Mucosa of descending colon (tissue), 3 donors: ENCODE measurements at regions not wholly inside any gene's neighbourhood (a gene's known extent, or its start where the extent isn't known, plus 50 kb on each side); places are given as distances from the start of the nearest gene placed in this dataset.

Experiments used
- ATAC-seq: fragments of 200-7000 bp; cut with Tn5 transposase; one replicate; pipeline ENCODE4 v1.9.1; 2020; ENCODE audit warnings: mild to moderate bottlenecking, moderate library complexity
- DNase-seq, 3 donors: peaks; one replicate each; pipeline ENCODE4 v3.0.0-alpha.2; 2020
- H3K36me3 ChIP-seq: fragments of 200-600 bp; one replicate; pipeline ENCODE4 v1.8.0; 2021; ENCODE audit warnings: low read depth, mild to moderate bottlenecking
- H3K4me1 ChIP-seq: fragments of 200-600 bp; one replicate; pipeline ENCODE4 v1.8.0; 2021; ENCODE audit warnings: low read depth, mild to moderate bottlenecking
- H3K4me3 ChIP-seq: fragments of 200-600 bp; one replicate; pipeline ENCODE4 v1.8.0; 2021; ENCODE audit warnings: mild to moderate bottlenecking
- H3K9me3 ChIP-seq: fragments of 200-600 bp; one replicate; pipeline ENCODE4 v1.8.0; 2021; ENCODE audit warnings: mild to moderate bottlenecking
- intact Hi-C, 2 donors: fragments of 100-400 bp; cut with DNase I in 1 of 2; cut with micrococcal nuclease in 1 of 2; formaldehyde crosslinking; loops; one replicate each; pipeline versions ENCODE4 v1.11.0 to v1.11.1; 2022; cut with DNase I, micrococcal nuclease
- TF ChIP-seq, protein P1 (sequence below): fragments of 200-600 bp; IDR thresholded peaks from one replicate; pipeline ENCODE4 v1.8.0; 2022; ENCODE audit warnings: antibody characterized with exemption, mild to moderate bottlenecking
- donor health status: DM: no; HTN: no; CAD: no; lungs with moderate emphysema.
- donor health status: DM: no; HTN: no; CAD: no.
- donor health status: DM: no; HTN: yes; CAD: no.

- no peak for DNase-seq
- intact Hi-C loops, result no loop called here
These were observed 292.6 kb upstream of the TGFBR2 start for GRCh38 chr3:30313840-30314239.

GRCh38 chr3:30314757-30315325 lies 291.6 kb upstream of the TGFBR2 start:
- ATAC-seq (no peak), DNase-seq (no peak)
- Histone ChIP-seq H3K9me3 (no peaks in the 10 kb centered on the region), H3K36me3 (no peaks in the 10 kb centered on the region), H3K4me1 (peaks cover 3% of the 10 kb centered on the region), H3K4me3 (no peak overlapping the region)
- TF ChIP-seq, protein P1, sequence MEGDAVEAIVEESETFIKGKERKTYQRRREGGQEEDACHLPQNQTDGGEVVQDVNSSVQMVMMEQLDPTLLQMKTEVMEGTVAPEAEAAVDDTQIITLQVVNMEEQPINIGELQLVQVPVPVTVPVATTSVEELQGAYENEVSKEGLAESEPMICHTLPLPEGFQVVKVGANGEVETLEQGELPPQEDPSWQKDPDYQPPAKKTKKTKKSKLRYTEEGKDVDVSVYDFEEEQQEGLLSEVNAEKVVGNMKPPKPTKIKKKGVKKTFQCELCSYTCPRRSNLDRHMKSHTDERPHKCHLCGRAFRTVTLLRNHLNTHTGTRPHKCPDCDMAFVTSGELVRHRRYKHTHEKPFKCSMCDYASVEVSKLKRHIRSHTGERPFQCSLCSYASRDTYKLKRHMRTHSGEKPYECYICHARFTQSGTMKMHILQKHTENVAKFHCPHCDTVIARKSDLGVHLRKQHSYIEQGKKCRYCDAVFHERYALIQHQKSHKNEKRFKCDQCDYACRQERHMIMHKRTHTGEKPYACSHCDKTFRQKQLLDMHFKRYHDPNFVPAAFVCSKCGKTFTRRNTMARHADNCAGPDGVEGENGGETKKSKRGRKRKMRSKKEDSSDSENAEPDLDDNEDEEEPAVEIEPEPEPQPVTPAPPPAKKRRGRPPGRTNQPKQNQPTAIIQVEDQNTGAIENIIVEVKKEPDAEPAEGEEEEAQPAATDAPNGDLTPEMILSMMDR, result no peak
- intact Hi-C loops, result no loop called here

More at GRCh38 chr3:30313840-30314239, 292.6 kb upstream of the TGFBR2 start:
- Histone ChIP-seq H3K36me3 (no peaks in the 10 kb centered on the region), H3K4me1 (no peaks in the 10 kb centered on the region), H3K4me3 (no peak overlapping the region), H3K9me3 (no peaks in the 10 kb centered on the region)
- TF ChIP-seq, protein P1, result no peak
- ATAC-seq, result no peak

- DNase-seq, result no peak
- Histone ChIP-seq H3K36me3 (no peaks in the 10 kb centered on the region), H3K4me3 (no peak overlapping the region), H3K4me1 (peaks cover 3% of the 10 kb centered on the region), H3K9me3 (no peaks in the 10 kb centered on the region)
- ATAC-seq, result no peak
- intact Hi-C loops, result no loop called here
- TF ChIP-seq, protein P1, result no peak
These were observed 291.0 kb upstream of the TGFBR2 start for GRCh38 chr3:30315447-30315846.

DNA sequence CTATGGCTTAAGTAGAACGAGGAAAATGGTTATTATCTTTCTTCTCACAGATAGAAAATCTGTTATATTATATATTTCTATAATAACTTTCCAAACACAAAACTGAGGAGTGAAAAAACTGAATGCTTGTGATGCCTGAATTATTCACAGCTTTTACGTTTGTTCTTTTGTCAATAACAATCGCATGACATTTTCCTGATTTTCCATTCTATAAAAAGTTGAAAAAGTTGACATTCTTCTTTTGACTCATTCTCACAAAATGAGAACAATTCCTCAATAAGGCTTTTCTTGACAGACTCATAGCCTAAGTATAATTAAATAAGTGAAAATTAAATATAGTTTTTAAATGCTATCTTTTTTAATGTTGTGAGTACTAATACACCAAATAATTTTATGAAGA lies 288.8 kb upstream of the TGFBR2 start:
- intact Hi-C loops, result no loop called here
- Histone ChIP-seq H3K4me1 (peaks cover 3% of the 10 kb centered on the region), H3K36me3 (no peaks in the 10 kb centered on the region), H3K9me3 (no peaks in the 10 kb centered on the region), H3K4me3 (no peak overlapping the region)
- ATAC-seq (no peak), DNase-seq (no peak)
- TF ChIP-seq, protein P1, result no peak

GRCh38 chr3:30318110-30318509 lies 288.3 kb upstream of the TGFBR2 start:
- ATAC-seq (no peak), DNase-seq (no peak)
- Histone ChIP-seq H3K36me3 (no peaks in the 10 kb centered on the region), H3K4me3 (no peak overlapping the region), H3K4me1 (peaks cover 3% of the 10 kb centered on the region), H3K9me3 (no peaks in the 10 kb centered on the region)
- intact Hi-C loops, result no loop called here
- TF ChIP-seq, protein P1, result no peak

DNA sequence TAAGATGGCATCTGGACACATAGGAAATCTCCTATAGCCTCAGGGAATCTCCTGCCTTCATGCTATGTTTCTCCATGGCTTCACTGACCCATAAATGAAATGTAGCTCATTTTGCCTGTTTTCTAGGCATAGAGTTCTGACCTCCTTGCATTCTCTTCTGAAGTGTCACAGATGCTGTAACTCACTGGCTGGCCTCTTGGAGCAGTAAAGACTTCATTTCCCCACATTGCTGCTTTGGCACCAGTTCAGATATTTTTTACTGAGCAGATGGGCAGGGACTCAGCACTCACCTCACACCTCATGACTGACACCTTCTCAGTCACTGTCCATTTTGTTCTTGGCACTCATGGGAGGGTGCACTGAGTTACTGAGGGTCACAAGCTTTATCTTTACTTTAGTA lies 286.7 kb upstream of the TGFBR2 start:
- H3K9me3 ChIP-seq, result no peaks in the 10 kb centered on the region
- peak; percentile 83 for ATAC-seq
- H3K4me1 ChIP-seq, result peaks cover 3% of the 10 kb centered on the region
- H3K36me3 ChIP-seq, result no peaks in the 10 kb centered on the region
- TF ChIP-seq, protein P1, result peak; percentile 3
- peak in 1 of 3 donors; percentile 41 for DNase-seq
- intact Hi-C loops, result no loop called here
- no peak overlapping the region for H3K4me3 ChIP-seq
